ENCODE measurements at regions not wholly inside any gene's neighbourhood (a gene's known extent, or its start where the extent isn't known, plus 50 kb on each side); places are given as distances from the start of the nearest gene placed in this dataset.

- TF ChIP-seq TARDBP (IDR thresholded peaks at IDR 0.05) (no peak), FOXA1 (IDR thresholded peaks at IDR 0.05) (no peak), ARNT (IDR thresholded peaks at IDR 0.05) (no peak), L3MBTL2 (conservative IDR thresholded peaks at IDR 0.05) (no peak), BHLHE40 (IDR thresholded peaks at IDR 0.05; ENCODE audit: borderline replicate concordance) (no peak), FOXM1 (IDR thresholded peaks at IDR 0.05; ENCODE audit: borderline replicate concordance) (no peak), SUZ12 (IDR thresholded peaks at IDR 0.05) (no peak)
Measured at GRCh38 chr4:174436377-174436776, 85.9 kb downstream of the HPGD start.

All from HEK293T (cell line).